ENCODE measurements at regions not wholly inside any gene's neighbourhood (a gene's known extent, or its start where the extent isn't known, plus 50 kb on each side); places are given as distances from the start of the nearest gene placed in this dataset.

DNA sequence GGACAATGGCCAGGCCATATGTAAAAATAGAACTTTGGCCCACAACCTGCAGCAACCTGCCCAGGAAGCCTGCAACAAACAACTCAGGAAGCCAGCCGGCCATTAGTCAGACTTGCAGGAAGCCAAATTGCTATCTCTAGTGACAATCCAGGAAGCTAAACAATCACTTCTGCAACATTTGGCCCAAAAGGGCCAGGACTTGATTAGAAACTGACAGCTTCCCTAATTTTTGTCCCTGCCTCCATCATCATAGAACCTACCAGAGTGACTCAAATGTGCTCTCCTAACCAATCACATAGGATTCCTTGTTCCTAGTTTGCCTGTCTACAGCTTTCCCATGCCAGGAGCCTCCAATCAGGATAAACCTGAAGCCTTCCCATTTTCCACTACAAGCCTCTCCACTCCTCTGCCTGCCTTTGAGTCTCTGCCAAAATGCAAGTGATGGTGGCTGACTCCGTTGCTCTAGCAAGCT is 639.3 kb downstream of the PTPRU start:
- H3K4me1 Mint-ChIP-seq, result no peaks in the 10 kb centered on the region
- H3K4me3 Mint-ChIP-seq, result no peak overlapping the region
- no peak overlapping the region for H3K27ac Mint-ChIP-seq
- no peaks in the 10 kb centered on the region for H3K9me3 Mint-ChIP-seq
- DNase-seq, result no peak
- no peaks in the 10 kb centered on the region for H3K36me3 Mint-ChIP-seq
- peaks cover 0 to 2% (median 2%) of the 10 kb centered on the region in 3 donors for H3K27me3 Mint-ChIP-seq (ENCODE audit: low read depth in 3 of 3)

DNA sequence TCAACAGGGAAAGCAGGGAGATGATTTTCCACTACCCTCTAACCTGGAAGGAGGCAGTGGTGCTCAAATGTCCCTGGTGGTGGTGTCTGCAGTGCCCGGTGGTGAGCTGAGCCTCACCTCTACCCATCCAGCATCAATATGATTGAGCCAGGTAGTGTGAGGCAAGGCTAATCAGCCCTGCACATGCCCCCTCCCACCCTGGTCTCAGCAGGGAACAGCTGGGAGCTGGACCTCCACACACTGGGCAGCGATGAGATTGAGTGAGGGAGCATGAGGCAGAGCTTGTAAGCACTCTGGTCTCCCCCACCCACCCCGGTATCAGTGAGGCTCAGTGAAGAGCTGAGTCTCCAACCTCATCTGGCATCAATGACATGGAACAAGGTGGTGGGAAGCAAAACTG is 634.3 kb downstream of the PTPRU start:
- Mint-ChIP-seq H3K36me3 (no peaks in the 10 kb centered on the region), H3K9me3 (no peaks in the 10 kb centered on the region), H3K4me1 (no peaks in the 10 kb centered on the region), H3K4me3 (no peak overlapping the region), H3K27ac (no peak overlapping the region), H3K27me3 (ENCODE audit: low read depth in 3 of 3) (peaks cover 2 to 3% (median 3%) of the 10 kb centered on the region in 3 donors)
- no peak for DNase-seq

DNA sequence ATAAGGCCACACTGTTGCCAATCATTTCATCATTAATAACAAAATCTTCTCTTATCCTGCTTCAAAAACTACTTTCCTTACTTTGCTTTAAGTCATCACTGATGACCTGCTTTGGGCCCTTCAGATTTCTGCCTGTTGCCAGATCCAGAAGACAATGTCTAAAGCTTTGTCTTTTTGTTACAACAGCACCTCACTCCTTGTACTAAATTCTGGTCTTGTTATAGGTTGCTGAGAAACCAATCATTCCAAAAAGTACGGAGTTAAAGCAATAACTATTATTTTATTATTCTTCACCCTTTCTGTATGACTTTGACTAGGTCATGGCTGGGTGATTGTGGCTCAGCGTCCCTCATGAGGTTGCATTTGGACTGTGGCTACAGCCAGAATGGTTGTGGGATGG is 633.5 kb downstream of the PTPRU start:
- Mint-ChIP-seq H3K4me3 (no peak overlapping the region), H3K4me1 (no peaks in the 10 kb centered on the region), H3K36me3 (no peaks in the 10 kb centered on the region), H3K27ac (no peak overlapping the region), H3K27me3 (ENCODE audit: low read depth in 3 of 3) (peaks cover 2 to 3% (median 3%) of the 10 kb centered on the region in 3 donors), H3K9me3 (no peaks in the 10 kb centered on the region)
- no peak for DNase-seq

DNA sequence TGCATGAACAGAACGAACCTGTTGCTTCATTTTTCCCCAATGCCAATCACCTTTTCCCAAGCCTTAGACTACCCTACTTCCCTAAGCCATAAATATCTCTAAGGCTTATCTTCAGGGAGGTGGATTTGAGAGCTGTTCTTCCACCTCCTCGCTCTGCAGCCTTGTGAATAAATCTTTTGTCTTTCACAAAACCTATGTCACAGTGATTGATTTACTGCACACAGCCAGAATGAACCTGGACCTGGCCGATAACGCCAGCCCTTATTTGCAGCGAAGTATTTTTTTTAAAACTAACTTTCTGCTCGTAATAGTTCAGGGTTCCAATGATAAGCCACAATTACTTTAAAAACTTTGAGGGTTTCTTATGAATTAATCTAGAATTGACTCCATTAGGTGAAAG is 632.6 kb downstream of the PTPRU start:
- no peaks in the 10 kb centered on the region for H3K9me3 Mint-ChIP-seq

DNA sequence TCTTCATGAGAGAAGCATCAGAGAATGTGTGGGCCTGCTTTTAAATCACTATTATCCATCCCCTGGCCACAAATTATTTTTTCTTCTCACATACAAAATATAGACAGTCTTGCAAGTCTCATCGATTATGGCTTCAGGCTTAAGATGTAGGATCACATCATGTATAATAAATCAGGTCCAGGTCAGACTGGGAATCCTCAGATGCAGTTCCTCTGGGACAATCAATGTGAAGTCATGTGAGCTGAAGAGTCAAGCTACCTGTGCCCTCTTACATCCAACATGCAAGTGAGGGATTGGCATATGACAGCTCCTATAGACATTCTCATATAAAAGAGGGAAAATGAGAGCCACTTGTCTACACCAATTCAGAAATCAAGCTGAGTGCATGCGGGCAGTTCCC is 631.8 kb downstream of the PTPRU start:
- Mint-ChIP-seq H3K27me3 (ENCODE audit: low read depth in 3 of 3) (peaks cover 2 to 8% (median 3%) of the 10 kb centered on the region in 3 donors), H3K27ac (no peak overlapping the region), H3K36me3 (no peaks in the 10 kb centered on the region), H3K9me3 (no peaks in the 10 kb centered on the region), H3K4me1 (no peaks in the 10 kb centered on the region), H3K4me3 (no peak overlapping the region)
- no peak for DNase-seq

More for the DNA sequence above, 632.6 kb downstream of the PTPRU start:
- DNase-seq, result no peak
- no peaks in the 10 kb centered on the region for H3K4me1 Mint-ChIP-seq
- no peaks in the 10 kb centered on the region for H3K36me3 Mint-ChIP-seq
- no peak overlapping the region for H3K4me3 Mint-ChIP-seq
- no peak overlapping the region for H3K27ac Mint-ChIP-seq
- peaks cover 2 to 3% (median 3%) of the 10 kb centered on the region in 3 donors for H3K27me3 Mint-ChIP-seq (ENCODE audit: low read depth in 3 of 3)

DNA sequence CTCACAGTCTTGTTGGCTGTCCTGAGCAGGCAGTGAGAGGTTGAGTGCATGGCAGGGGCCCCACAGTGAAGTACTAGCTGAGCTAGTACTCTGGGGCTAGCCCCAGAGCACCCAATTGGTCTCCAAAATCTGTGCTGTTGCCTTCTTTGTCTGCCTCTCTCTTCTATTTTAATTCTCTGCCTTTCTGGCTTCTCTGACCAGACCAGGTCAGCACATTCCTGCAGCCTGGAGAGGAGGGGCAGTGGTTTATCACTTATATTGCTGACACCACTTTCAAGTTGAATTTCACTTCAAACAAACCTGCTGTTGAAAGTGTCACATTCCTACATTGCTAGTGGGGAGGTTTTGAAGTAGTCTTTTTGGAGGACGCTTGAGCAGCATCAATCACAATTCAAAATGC is 628.7 kb downstream of the PTPRU start:
- DNase-seq, result no peak
- no peak overlapping the region for H3K4me3 Mint-ChIP-seq
- no peaks in the 10 kb centered on the region for H3K36me3 Mint-ChIP-seq
- no peak overlapping the region for H3K27ac Mint-ChIP-seq
- no peaks in the 10 kb centered on the region for H3K4me1 Mint-ChIP-seq
- H3K9me3 Mint-ChIP-seq, result peaks cover 0 to 5% (median 0%) of the 10 kb centered on the region in 6 donors
- H3K27me3 Mint-ChIP-seq (ENCODE audit: low read depth in 3 of 3), result peaks cover 2 to 12% (median 6%) of the 10 kb centered on the region in 3 donors

DNA sequence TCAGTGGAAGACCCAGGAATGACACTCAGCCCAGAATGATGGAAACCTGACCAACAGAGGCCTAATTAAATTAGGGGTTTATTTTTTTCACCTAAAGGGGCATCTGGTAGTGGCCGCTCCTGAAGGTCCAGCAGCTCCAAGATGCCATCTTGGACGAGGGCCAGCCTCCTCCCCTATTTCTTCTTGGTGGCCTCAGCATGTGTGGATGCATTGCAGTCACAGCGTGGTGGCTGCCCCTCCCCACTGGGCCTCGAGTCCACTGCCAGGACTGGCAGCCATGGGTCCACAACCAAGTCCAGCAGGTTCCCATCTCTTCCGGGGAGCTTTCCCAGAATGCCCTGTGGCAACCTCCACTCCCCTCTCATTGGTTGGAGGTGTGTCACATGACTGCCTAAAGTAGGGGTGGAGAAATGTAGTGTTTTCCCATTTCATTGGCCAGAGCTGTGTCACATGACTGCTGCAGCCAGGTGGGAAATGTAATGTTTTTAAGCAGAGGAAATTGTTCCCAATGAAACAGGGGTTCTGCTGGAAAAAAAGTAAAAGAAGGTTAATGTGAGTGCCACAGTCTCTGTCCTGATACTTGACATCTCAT is 628.2 kb downstream of the PTPRU start:
- peaks cover 0 to 5% (median 0%) of the 10 kb centered on the region in 6 donors for H3K9me3 Mint-ChIP-seq
- peaks cover 2 to 12% (median 10%) of the 10 kb centered on the region in 3 donors for H3K27me3 Mint-ChIP-seq (ENCODE audit: low read depth in 3 of 3)
- DNase-seq, result no peak
- H3K36me3 Mint-ChIP-seq, result no peaks in the 10 kb centered on the region
- H3K4me3 Mint-ChIP-seq, result no peak overlapping the region
- no peaks in the 10 kb centered on the region for H3K4me1 Mint-ChIP-seq
- no peak overlapping the region for H3K27ac Mint-ChIP-seq

DNA sequence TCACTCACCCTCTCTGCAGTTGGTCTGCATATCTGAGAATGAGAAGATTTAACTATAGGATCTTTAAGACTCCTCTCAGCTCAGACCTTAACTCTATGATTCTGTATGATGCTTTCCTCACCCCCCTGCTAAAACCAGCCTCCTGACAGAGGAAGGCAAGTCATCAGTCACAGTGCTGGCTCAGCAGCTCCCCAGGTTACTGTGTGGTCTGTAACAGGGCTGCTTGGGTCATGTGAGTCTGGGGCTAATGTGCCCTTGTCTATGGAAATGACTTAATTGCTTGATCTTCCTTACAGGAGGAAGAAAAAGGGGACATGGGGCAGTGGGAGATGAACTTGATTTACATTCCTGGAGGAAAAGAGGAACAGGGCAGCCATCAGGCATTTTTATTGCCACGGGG is 625.6 kb downstream of the PTPRU start:
- H3K4me3 Mint-ChIP-seq, result no peak overlapping the region
- H3K36me3 Mint-ChIP-seq, result no peaks in the 10 kb centered on the region
- peaks cover 0 to 5% (median 0%) of the 10 kb centered on the region in 6 donors for H3K9me3 Mint-ChIP-seq
- H3K4me1 Mint-ChIP-seq, result no peaks in the 10 kb centered on the region
- H3K27me3 Mint-ChIP-seq (ENCODE audit: low read depth in 3 of 3), result peaks cover 0 to 12% (median 11%) of the 10 kb centered on the region in 3 donors
- no peak for DNase-seq
- H3K27ac Mint-ChIP-seq, result no peak overlapping the region

DNA sequence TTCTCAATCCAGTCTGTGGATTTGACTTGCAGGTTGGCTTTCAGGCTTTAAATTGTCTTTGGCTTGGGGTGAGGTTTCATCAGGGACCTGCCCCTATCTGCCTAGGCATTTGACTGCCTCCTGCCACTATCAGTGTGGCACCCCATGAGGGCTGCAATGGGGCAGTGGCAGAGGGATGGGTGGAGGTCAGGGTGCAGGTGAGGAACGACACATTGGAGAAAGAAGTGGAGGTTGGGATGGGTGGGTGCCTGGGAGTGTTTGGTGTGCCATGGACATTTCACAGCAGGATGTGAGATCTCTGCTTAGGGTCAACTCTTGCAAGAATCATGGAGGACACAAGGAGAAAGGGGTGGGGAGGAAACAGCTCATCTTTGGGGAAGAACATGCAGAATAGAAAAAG is 625.1 kb downstream of the PTPRU start:
- Mint-ChIP-seq H3K4me1 (no peaks in the 10 kb centered on the region), H3K9me3 (peaks cover 0 to 5% (median 0%) of the 10 kb centered on the region in 6 donors), H3K4me3 (no peak overlapping the region), H3K27me3 (ENCODE audit: low read depth in 3 of 3) (peaks cover 0 to 11% (median 11%) of the 10 kb centered on the region in 3 donors), H3K36me3 (no peaks in the 10 kb centered on the region), H3K27ac (peak overlapping the region in 1 of 6 donors; percentile 48)
- DNase-seq, result no peak

DNA sequence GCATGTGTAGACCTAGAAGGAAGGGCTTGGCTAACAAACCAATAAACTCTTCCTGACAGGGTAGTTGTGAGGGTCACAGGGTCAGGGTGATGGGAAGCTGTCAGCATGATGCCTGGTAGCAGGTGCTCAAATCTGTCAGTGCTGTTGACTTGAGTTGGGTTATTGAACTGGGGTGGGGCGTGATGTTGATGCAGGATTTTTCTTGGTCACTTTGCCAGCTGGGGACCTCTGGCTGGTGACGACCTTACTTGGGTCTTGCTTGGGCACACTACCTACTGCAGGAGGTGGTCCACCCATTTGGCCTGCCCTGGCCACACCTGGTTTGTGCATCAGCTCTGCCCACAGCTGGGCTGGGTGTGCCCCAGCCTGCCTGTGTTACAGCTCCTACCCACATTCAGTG is 624.4 kb downstream of the PTPRU start:
- Mint-ChIP-seq H3K36me3 (no peaks in the 10 kb centered on the region), H3K4me1 (no peaks in the 10 kb centered on the region), H3K27ac (no peak overlapping the region), H3K4me3 (no peak overlapping the region), H3K9me3 (peaks cover 0 to 5% (median 0%) of the 10 kb centered on the region in 6 donors), H3K27me3 (ENCODE audit: low read depth in 3 of 3) (peaks cover 0 to 9% (median 9%) of the 10 kb centered on the region in 3 donors)
- no peak for DNase-seq

DNA sequence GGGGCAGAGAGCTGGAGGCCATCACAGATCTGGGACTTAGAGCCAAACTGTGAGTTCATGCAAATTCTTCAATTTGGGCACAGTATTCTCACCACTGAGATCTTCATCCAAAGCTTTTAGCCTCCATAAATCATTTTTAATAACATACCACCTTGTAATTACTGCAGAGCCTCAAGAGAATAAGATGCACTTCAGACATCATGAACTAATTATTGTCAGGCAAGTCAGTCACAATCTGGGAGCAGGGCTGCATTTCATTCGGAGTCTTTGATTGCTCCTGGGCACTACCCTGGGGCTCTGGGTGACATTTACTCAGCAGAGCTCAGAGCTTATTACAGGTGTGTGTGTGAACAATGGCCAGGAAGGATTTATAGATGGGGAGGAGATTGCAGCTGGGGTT is 623.7 kb downstream of the PTPRU start:
- Mint-ChIP-seq H3K9me3 (peaks cover 0 to 5% (median 0%) of the 10 kb centered on the region in 6 donors), H3K4me3 (no peak overlapping the region), H3K27ac (no peak overlapping the region), H3K4me1 (no peaks in the 10 kb centered on the region), H3K27me3 (ENCODE audit: low read depth in 3 of 3) (peaks cover 0 to 10% (median 9%) of the 10 kb centered on the region in 3 donors), H3K36me3 (no peaks in the 10 kb centered on the region)
- no peak for DNase-seq

DNA sequence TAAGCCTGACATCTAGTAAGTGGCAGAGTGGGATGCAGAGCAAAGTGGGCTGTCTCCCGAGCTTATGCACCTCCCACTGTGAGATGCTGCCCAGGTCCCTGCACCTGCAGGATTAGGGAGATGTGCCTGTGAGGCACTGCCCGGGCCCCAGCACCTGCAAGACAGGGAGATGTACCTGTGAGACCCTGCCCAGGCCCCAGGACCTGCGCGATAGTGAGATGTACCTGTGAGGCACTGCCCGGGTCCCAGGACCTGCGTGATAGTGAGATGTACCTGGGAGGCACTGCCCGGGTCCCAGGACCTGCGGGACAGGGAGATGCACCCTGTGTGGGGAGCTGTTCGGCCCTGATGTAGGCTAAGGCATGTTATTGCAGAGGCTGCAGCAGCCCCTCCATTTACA is 622.8 kb downstream of the PTPRU start:
- no peak overlapping the region for H3K27ac Mint-ChIP-seq
- DNase-seq, result no peak
- H3K4me1 Mint-ChIP-seq, result no peaks in the 10 kb centered on the region
- H3K36me3 Mint-ChIP-seq, result no peaks in the 10 kb centered on the region
- peaks cover 0 to 10% (median 9%) of the 10 kb centered on the region in 3 donors for H3K27me3 Mint-ChIP-seq (ENCODE audit: low read depth in 3 of 3)
- H3K4me3 Mint-ChIP-seq, result no peak overlapping the region
- H3K9me3 Mint-ChIP-seq, result peaks cover 0 to 5% (median 0%) of the 10 kb centered on the region in 6 donors

DNA sequence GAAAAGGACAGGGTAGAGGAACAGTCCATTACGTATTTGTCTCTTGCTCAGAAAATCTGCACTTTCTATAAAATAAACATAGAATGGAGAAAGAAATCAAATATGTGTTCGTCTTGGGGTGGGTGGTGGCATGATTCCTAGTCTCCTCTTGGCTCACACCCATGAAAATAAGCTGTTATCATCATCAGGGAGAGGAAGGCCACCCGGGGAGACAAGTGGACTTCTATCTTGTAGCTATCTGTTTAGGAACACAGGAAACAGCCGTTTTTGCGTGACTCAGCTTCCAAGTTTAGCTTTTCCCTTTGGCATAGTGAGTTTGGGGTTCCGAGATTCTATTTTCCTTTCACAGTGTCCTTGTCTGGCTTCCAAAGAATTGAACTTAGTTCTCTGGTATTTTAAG is 622.3 kb downstream of the PTPRU start:
- H3K4me3 Mint-ChIP-seq, result no peak overlapping the region
- no peaks in the 10 kb centered on the region for H3K36me3 Mint-ChIP-seq
- H3K27me3 Mint-ChIP-seq (ENCODE audit: low read depth in 3 of 3), result peaks cover 0 to 10% (median 6%) of the 10 kb centered on the region in 3 donors
- H3K4me1 Mint-ChIP-seq, result no peaks in the 10 kb centered on the region
- DNase-seq, result no peak
- peaks cover 0 to 5% (median 0%) of the 10 kb centered on the region in 6 donors for H3K9me3 Mint-ChIP-seq
- H3K27ac Mint-ChIP-seq, result no peak overlapping the region

DNA sequence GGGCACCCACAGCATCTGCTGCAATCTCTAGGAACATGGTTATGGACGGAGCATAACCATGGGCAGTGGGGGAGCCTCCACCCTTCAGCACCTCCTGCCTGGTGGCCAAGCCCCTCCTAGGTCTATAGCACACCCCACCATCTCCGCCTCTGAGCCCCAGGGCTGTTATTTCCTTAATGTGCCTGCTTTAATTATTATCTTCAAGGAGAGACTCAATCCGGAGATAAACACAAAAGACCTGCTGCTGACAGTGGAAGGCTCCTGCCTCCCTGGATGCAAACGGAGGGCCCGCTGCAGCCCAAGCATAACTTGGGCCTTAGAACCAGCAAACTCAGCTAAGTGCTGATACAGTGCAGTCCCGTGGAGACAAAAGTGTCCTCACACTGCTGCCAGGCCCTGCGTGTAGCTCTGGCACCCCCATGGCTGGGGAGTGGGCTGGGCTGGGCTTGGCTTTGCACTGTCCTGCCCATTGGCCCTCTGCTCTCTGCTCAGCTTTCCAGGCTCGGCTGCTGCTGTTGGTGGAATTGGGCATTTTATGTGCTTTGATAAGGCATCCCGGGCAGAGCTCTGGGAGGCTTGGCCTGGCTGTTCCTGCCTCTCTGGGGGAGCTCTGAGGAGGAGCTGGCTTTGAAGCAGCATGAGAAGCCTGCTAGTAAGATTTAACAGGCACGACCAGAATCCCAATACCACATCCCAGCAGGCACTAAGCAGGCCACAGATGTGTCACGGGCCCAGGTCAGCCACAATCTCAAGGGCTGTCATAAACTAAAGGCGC is 620.2 kb downstream of the PTPRU start:
- Mint-ChIP-seq H3K9me3 (peaks cover 0 to 5% (median 0%) of the 10 kb centered on the region in 6 donors), H3K36me3 (no peaks in the 10 kb centered on the region), H3K27me3 (ENCODE audit: low read depth in 3 of 3) (peaks cover under 1 to 10% (median 6%) of the 10 kb centered on the region in 3 donors), H3K4me3 (no peak overlapping the region), H3K27ac (no peak overlapping the region), H3K4me1 (peaks cover 0 to 7% of the 10 kb centered on the region in 2 donors)
- no peak for DNase-seq

Measured in immature natural killer cell (primary cell).